H9 (cell line): ENCODE measurements at regions not wholly inside any gene's neighbourhood (a gene's known extent, or its start where the extent isn't known, plus 50 kb on each side); places are given as distances from the start of the nearest gene placed in this dataset.

Source experiments
- DNase-seq: peaks from one replicate; pipeline ENCODE4 v3.0.0-alpha.2; 2017
- H2AFZ ChIP-seq: one replicate; pipeline ENCODE4 v1.6.1; 2013; ENCODE audit warnings: mild to moderate bottlenecking, low read length, control low read depth, moderate library complexity
- H2AK5ac ChIP-seq: 2 replicates; pipeline ENCODE4 v1.6.1; 2013; ENCODE audit warnings: low read length, control low read depth, mixed read lengths; ENCODE audit not compliant: insufficient read length
- H2BK120ac ChIP-seq: one replicate; pipeline ENCODE4 v1.6.1; 2013; ENCODE audit warnings: low read depth, mild to moderate bottlenecking, low read length, control low read depth, inconsistent platforms; ENCODE audit not compliant: poor library complexity, severe bottlenecking
- H2BK12ac ChIP-seq: 2 replicates; pipeline ENCODE4 v1.6.1; 2013; ENCODE audit warnings: low read length, control low read depth, mixed read lengths, low read depth; ENCODE audit not compliant: insufficient read length
- H2BK15ac ChIP-seq: 2 replicates; pipeline ENCODE4 v1.6.1; 2013; ENCODE audit warnings: low read depth, low read length, control low read depth
- H2BK20ac ChIP-seq: one replicate; pipeline ENCODE4 v1.6.1; 2013; ENCODE audit warnings: low read depth, mild to moderate bottlenecking, low read length, control low read depth, inconsistent platforms; ENCODE audit not compliant: poor library complexity, severe bottlenecking
- H2BK5ac ChIP-seq: 2 replicates; pipeline ENCODE4 v1.6.1; 2013; ENCODE audit warnings: low read length, control low read depth, mixed read lengths; ENCODE audit not compliant: insufficient read length
- H3K14ac ChIP-seq: 2 replicates; pipeline ENCODE4 v1.6.1; 2013; ENCODE audit warnings: low read length, control low read depth; ENCODE audit not compliant: insufficient read depth
- H3K18ac ChIP-seq: 2 replicates; pipeline ENCODE4 v1.6.1; 2013; ENCODE audit warnings: low read depth, mild to moderate bottlenecking, mixed read lengths, low read length, control low read depth; ENCODE audit not compliant: insufficient read length
- H3K23ac ChIP-seq: 2 replicates; pipeline ENCODE4 v1.6.1; 2013; ENCODE audit warnings: low read length, control low read depth, mixed read lengths, low read depth; ENCODE audit not compliant: insufficient read length
- H3K23me2 ChIP-seq: 2 replicates; pipeline ENCODE4 v1.6.1; 2013; ENCODE audit warnings: low read depth, mild to moderate bottlenecking, mixed read lengths, low read length, control low read depth; ENCODE audit not compliant: insufficient read length, poor library complexity, severe bottlenecking
- H3K27ac ChIP-seq: 2 replicates; pipeline ENCODE4 v1.5.1; 2013; ENCODE audit warnings: low read length, control low read depth, mixed read lengths, low read depth; ENCODE audit not compliant: insufficient read length
- H3K27me3 ChIP-seq: 2 replicates; pipeline ENCODE4 v1.6.1; 2013; ENCODE audit warnings: low read length, control low read depth, inconsistent platforms; ENCODE audit not compliant: insufficient read depth
- H3K4ac ChIP-seq: 2 replicates; pipeline ENCODE4 v1.6.1; 2013; ENCODE audit warnings: low read depth, mild to moderate bottlenecking, control low read depth, inconsistent platforms, low read length, moderate library complexity
- H3K4me1 ChIP-seq: 2 replicates; pipeline ENCODE4 v1.6.1; 2013; ENCODE audit warnings: low read length, control low read depth, inconsistent platforms; ENCODE audit not compliant: insufficient read depth
- H3K4me2 ChIP-seq: 2 replicates; pipeline ENCODE4 v1.6.1; 2013; ENCODE audit warnings: low read length, control low read depth, mixed read lengths; ENCODE audit not compliant: insufficient read length, insufficient read depth
- H3K56ac ChIP-seq: 2 replicates; pipeline ENCODE4 v1.6.1; 2013; ENCODE audit warnings: low read depth, mild to moderate bottlenecking, mixed read lengths, low read length, control low read depth; ENCODE audit not compliant: insufficient read length
- H3K79me1 ChIP-seq: 2 replicates; pipeline ENCODE4 v1.6.1; 2013; ENCODE audit warnings: low read depth, mild to moderate bottlenecking, moderate library complexity, low read length, control low read depth, inconsistent platforms; ENCODE audit not compliant: insufficient read depth, poor library complexity, severe bottlenecking
- H3K79me2 ChIP-seq: 2 replicates; pipeline ENCODE4 v1.6.1; 2013; ENCODE audit warnings: low read length, control low read depth, inconsistent platforms; ENCODE audit not compliant: insufficient read depth
- H3K9ac ChIP-seq: 2 replicates; pipeline ENCODE4 v1.6.1; 2013; ENCODE audit warnings: low read length, control low read depth, mixed read lengths; ENCODE audit not compliant: insufficient read length; ENCODE audit errors: extremely low read depth
- H3K9me3 ChIP-seq: one replicate; pipeline ENCODE4 v1.6.1; 2013; ENCODE audit warnings: low read depth, low read length, inconsistent platforms; ENCODE audit not compliant: control insufficient read depth
- H3T11ph ChIP-seq: one replicate; pipeline ENCODE4 v1.6.1; 2013; ENCODE audit warnings: mild to moderate bottlenecking, low read length, control low read depth, inconsistent platforms
- H4K20me1 ChIP-seq: one replicate; pipeline ENCODE4 v1.6.1; 2013; ENCODE audit not compliant: control insufficient read depth, insufficient read length, insufficient read depth
- H4K5ac ChIP-seq: 2 replicates; pipeline ENCODE4 v1.6.1; 2013; ENCODE audit warnings: low read depth, mild to moderate bottlenecking, mixed read lengths, low read length, control low read depth; ENCODE audit not compliant: insufficient read length
- H4K8ac ChIP-seq: replicated peaks from 2 replicates; pipeline ENCODE4 v1.6.1; 2013; ENCODE audit warnings: low read length, control low read depth, mixed read lengths, low read depth; ENCODE audit not compliant: insufficient read length
- H4K91ac ChIP-seq: 2 replicates; pipeline ENCODE4 v1.6.1; 2013; ENCODE audit warnings: low read depth, mild to moderate bottlenecking, moderate library complexity, mixed read lengths, low read length, control low read depth; ENCODE audit not compliant: insufficient read length
- H3K27ac Mint-ChIP-seq, 3 experiments: 2 replicates in 2 of 3; 3 replicates in 1 of 3; pipeline ENCODE4 v1.8.0; 2020 to 2021; ENCODE audit warnings: mixed read lengths in 3 of 3, mild to moderate bottlenecking in 1 of 3, moderate library complexity in 1 of 3
- H3K27me3 Mint-ChIP-seq: 2 replicates; pipeline ENCODE4 v1.8.0; 2021; ENCODE audit warnings: low read depth, mild to moderate bottlenecking, moderate library complexity, mixed read lengths
- H3K36me3 Mint-ChIP-seq, 3 experiments: 2 replicates in 2 of 3; 3 replicates in 1 of 3; pipeline ENCODE4 v1.8.0; 2020 to 2021; ENCODE audit warnings: low read depth in 3 of 3, mixed read lengths in 3 of 3; ENCODE audit not compliant: insufficient read depth in 1 of 3
- H3K4me1 Mint-ChIP-seq, 2 experiments: 2 replicates each; pipeline ENCODE4 v1.8.0; 2020; ENCODE audit warnings: mixed read lengths in 2 of 2
- H3K4me3 Mint-ChIP-seq, 2 experiments: 2 replicates in 1 of 2; 3 replicates in 1 of 2; pipeline ENCODE4 v1.8.0; 2020 to 2021; ENCODE audit warnings: mild to moderate bottlenecking in 2 of 2, mixed read lengths in 2 of 2, moderate library complexity in 1 of 2
- H3K9me3 Mint-ChIP-seq, 2 experiments: 2 replicates in 1 of 2; 3 replicates in 1 of 2; pipeline ENCODE4 v1.8.0; 2020; ENCODE audit warnings: mild to moderate bottlenecking in 2 of 2, mixed read lengths in 2 of 2, moderate library complexity in 1 of 2
- WGBS: extraction: QIAGEN DNeasy Blood & Tissue Kit; methylation state at CpG from one replicate; pipeline ENCODE4 v1.1.7; 2013; ENCODE audit warnings: missing lambda C conversion rate, low lambda C conversion rate, mixed read lengths; ENCODE audit not compliant: insufficient read length; ENCODE audit errors: extremely low coverage; 5-methylcytosine and 5-hydroxymethylcytosine counted together
- TF ChIP-seq, protein P1 (sequence below): fragments of 200-600 bp; sonication (generic); conservative IDR thresholded peaks from 3 replicates; pipeline ENCODE4 v1.8.0; 2021; ENCODE audit warnings: antibody characterized with exemption, mild to moderate bottlenecking

GRCh38 chr5:53302529-53302928 lies 177.9 kb upstream of the FST start:
- Histone ChIP-seq H2BK20ac (no peak overlapping the region), H3K79me2 (no peaks in the 10 kb centered on the region), H3K79me1 (no peaks in the 10 kb centered on the region), H4K91ac (no peak overlapping the region), H2AK5ac (no peak overlapping the region), H3K18ac (no peak overlapping the region), H2BK12ac (no peak overlapping the region), H2BK5ac (no peak overlapping the region), H4K5ac (no peak overlapping the region), H3K23me2 (no peaks in the 10 kb centered on the region), H3K9ac (no peak overlapping the region), H3K4ac (no peak overlapping the region), H3T11ph (no peak overlapping the region), H3K9me3 (no peaks in the 10 kb centered on the region), H4K8ac (no peak overlapping the region), H2BK120ac (no peak overlapping the region), H4K20me1 (no peaks in the 10 kb centered on the region), H3K14ac (no peak overlapping the region), H3K4me2 (no peak overlapping the region), H3K4me1 (no peaks in the 10 kb centered on the region), H3K56ac (no peak overlapping the region), H3K27ac (no peak overlapping the region), H3K23ac (no peak overlapping the region), H2AFZ (no peak overlapping the region), H2BK15ac (no peak overlapping the region), H3K27me3 (no peaks in the 10 kb centered on the region)
- H3K4me3 Mint-ChIP-seq: no peak overlapping the region
- H3K27me3 Mint-ChIP-seq: no peaks in the 10 kb centered on the region
- no peak overlapping the region for H3K27ac Mint-ChIP-seq
- H3K36me3 Mint-ChIP-seq: no peaks in the 10 kb centered on the region; a peak in 3 of 7 replicates
- DNase-seq: no peak
- TF ChIP-seq, protein P1, sequence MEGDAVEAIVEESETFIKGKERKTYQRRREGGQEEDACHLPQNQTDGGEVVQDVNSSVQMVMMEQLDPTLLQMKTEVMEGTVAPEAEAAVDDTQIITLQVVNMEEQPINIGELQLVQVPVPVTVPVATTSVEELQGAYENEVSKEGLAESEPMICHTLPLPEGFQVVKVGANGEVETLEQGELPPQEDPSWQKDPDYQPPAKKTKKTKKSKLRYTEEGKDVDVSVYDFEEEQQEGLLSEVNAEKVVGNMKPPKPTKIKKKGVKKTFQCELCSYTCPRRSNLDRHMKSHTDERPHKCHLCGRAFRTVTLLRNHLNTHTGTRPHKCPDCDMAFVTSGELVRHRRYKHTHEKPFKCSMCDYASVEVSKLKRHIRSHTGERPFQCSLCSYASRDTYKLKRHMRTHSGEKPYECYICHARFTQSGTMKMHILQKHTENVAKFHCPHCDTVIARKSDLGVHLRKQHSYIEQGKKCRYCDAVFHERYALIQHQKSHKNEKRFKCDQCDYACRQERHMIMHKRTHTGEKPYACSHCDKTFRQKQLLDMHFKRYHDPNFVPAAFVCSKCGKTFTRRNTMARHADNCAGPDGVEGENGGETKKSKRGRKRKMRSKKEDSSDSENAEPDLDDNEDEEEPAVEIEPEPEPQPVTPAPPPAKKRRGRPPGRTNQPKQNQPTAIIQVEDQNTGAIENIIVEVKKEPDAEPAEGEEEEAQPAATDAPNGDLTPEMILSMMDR: no peak
- no peaks in the 10 kb centered on the region for H3K4me1 Mint-ChIP-seq
- no CpG with 5 or more reads among the region's 1 CpG for WGBS
- peaks cover 10 to 11% of the 10 kb centered on the region in 2 experiments; a peak in 4 of 5 replicates for H3K9me3 Mint-ChIP-seq
